Superior temporal gyrus (tissue), 1 donor: ENCODE measurements at regions not wholly inside any gene's neighbourhood (a gene's known extent, or its start where the extent isn't known, plus 50 kb on each side); places are given as distances from the start of the nearest gene placed in this dataset.
"Not testable (repeated sequence)": the region's sequence is repeated elsewhere in the genome, so short reads cannot be mapped to it uniquely, and the experiment has no call there.

Experiments
- DNase-seq: peaks from one replicate; pipeline ENCODE4 v3.0.0-alpha.2; 2016; ENCODE audit errors: extremely low spot score

DNA sequence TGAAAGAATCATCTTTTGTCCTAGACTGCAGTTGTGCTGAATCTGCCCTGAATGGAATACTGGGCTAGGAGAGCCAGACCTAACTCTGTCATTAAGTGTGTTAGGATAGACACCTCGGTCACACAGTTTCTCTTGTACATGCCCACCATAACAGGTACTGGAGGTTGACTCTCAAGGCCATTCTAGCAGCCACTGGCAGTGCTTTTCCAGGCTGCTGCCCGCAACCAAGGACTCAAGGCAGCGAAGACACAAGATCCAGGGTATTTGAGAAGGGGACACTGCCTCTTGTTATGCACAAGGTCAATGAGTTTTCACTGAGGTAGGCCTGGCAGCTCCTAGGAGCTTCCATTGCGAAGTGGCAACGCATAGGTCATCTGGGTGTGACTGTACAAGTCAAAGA is 70.6 kb upstream of the ZNF746 start:
- DNase-seq: no peak

DNA sequence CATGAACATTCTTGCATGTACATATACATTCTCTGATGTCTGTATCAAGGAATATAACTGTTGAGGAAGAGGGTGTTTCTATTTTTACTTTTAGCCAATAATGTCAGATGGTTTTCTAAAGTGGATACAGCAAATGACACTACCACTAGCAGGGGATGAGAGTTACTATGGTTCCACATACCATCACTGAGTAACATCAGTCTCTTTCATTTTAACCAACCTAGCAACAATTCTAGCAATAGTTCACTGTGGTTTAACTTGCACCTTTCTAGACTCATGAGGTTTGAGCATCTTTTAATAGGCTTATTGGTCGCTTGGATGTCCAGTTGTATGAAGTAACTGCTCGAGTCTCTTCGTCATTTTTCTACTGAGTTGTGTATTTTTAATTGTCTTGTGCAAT is 68.5 kb upstream of the ZNF746 start:
- DNase-seq: no peak

DNA sequence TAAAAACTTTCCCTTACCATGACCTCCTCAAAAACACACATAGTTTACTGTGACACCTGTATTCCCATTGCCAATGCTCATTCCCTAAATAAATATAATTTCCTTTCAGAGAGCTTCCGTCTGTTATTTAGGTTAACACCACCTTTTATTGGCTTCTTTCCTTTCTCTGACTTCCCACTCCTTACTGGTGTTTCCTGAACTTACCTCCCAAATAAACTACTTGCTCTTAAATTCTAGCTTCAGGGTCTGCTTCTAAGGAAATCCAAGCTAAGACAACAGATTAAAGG is 67.4 kb upstream of the ZNF746 start:
- no peak for DNase-seq

DNA sequence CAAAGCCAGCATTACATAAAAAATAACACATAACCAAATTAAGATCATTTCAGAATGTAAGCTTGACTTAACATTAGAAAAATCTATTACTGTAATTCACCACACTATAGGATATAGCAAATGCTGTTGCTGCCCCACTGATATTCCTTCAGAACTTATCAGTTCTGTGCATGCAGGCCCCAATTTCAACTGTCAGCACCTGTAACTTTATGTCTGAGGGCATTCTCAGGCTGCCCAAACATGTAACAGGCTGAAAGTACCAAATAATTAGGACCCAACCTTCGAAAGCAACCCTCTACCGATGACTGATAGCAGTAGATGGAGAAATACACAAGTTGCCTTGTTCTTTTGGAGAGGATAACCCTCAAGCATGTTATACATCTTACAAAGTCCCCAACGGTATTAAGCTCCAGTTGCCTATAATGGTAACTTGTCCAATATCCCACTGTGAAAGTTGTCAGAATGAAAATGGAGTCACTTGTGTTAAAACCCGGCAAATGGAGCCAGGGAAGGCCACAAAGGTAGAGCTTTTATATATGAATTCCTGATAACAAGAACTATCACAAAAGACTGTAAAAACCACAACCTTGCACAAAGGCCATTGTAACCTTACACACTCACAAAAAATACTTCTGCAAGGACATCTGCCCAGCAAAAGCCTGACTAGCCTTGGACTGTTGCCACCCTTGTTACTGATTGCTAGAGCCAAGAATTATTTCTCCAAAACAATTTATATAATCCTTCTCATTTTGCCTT is 66.9 kb upstream of the ZNF746 start:
- no peak for DNase-seq

DNA sequence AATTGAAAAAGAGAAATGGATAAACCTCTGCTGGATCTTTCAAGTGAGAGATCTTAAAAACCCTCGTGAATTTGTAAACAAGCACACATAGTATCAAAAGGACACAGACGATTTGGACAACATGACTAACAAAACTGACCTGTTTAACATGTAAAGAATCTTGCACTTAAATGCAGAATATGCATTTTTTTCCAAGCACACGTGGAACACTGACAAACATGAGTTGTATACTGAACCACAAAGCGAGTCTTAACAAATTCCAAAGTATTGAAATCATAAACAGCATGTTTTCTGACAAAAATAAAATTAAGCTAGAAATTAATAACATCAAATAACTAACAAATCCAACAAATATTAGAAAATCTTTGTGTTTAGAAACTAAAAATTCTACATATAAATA is 65.0 kb upstream of the ZNF746 start:
- no peak for DNase-seq

DNA sequence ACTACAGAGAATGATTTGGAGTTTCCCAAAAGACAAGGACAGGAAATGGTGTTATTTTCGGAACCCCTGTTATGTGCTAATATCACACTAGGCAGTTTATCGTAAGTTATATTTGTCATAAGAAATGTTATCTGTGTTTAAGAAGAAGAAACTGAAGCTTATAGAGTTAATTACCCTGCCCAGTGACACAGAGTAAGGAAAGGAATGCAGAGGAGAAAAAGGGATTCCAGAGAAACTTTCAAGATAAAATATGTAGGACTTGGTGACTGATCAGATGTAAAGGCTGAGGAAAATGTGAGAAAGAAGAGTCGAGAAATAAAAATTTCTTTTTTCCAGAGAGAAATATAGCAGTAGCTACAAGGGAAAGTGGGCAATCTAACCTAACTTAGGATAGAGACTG is 63.5 kb upstream of the ZNF746 start:
- no peak for DNase-seq

DNA sequence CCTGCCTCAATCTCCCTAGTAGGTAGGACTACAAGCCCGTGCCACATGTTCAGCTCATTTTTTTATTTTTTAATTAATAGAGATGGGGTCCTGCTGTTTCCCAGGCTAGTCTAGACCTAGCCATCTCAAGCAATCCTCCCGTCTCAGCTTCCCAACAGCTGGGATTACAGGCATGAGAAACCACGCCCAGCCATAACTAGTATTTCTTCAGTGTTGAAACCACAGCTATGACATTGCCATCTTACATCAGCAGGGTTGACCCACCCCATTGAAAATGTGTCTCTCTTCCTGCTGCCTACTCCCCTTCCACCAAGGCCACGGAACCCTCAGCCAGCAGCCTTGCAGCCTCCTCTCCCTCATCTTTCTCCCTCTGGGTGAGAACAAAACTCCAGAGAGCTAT is 62.1 kb upstream of the ZNF746 start:
- no peak for DNase-seq

DNA sequence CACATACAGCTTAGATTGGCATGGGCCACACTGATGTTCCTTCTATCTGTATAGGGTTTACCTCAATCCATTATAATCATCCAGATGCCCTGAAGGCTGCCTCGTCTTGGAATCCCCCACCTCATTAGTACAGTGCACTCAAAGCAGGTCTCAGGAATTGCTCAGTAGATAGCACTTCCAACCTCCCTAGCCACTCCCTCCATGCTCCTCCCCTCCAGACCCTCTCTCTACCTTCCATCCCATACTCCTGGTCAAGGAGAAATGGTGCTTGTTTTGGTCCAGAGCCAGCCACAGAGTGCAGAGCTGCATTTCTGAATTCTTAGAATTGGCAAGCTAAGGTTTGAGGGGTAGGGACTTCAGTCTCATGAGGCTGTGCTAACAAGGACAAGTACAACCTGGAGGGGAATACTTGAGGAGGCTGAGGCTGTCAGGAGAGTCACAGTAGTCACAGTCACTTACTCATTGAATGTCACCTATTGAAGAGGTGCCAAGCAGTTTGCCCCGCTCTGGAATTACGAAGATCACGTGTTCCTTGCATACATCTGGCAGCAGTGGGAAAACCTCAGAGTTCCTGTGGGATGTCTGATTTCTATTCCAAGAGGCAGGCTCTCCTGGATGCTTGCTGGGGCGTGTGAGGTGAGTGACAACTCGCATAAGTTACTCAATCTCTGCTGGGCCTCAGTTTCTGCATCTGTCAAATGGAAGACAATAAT is 60.7 kb upstream of the ZNF746 start:
- DNase-seq: no peak

DNA sequence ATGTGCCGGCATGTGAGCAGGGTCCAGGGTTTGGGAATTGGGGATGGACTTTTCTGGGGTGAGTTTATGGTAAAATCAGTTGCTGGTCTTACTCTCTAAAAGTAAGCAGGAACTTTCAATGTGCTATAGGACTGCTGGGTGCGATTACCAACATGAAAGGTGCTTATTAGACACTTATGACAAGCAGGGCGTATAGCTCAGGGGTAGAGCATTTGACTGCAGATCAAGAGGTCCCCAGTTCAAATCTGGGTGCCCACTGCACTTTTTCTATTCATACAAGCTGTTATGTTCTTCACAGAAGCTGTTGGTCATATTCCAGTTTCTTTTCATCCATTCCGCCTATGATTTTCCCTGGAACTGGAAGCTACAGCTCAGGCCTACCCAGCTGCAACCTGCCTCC is 58.9 kb upstream of the ZNF746 start:
- DNase-seq: not testable (repeated sequence)

DNA sequence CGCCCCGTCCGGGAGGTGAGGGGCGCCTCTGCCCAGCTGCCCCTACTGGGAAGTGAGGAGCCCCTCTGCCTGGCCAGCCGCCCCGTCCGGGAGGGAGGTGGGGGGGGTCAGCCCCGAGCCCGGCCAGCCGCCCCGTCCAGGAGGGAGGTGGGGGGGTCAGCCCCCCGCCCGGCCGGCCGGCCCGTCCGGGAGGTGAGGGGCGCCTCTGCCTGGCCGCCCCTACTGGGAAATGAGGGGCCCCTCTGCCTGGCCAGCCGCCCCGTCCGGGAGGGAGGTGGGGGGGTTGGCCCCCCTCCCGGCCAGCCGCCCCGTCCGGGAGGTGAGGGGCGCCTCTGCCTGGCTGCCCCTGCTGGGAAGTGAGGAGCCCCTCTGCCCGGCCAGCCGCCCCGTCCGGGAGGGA is 57.2 kb upstream of the ZNF746 start:
- not testable (repeated sequence) for DNase-seq

DNA sequence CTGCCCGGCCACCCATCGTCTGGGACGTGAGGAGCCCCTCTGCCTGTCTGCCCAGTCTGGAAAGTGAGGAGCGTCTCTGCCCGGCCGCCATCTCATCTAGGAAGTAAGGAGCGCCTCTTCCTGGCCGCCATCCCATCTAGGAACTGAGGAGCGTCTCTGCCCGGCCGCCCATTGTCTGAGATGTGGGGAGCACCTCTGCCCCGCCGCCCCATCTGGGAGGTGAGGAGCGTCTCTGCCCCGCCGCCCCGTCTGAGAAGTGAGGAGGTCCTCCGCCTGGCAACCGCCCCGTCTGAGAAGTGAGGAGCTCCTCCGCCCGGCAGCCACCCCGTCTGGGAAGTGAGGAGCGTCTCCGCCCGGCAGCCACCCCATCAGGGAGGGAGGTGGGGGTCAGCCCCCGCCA is 56.4 kb upstream of the ZNF746 start:
- DNase-seq: not testable (repeated sequence)

DNA sequence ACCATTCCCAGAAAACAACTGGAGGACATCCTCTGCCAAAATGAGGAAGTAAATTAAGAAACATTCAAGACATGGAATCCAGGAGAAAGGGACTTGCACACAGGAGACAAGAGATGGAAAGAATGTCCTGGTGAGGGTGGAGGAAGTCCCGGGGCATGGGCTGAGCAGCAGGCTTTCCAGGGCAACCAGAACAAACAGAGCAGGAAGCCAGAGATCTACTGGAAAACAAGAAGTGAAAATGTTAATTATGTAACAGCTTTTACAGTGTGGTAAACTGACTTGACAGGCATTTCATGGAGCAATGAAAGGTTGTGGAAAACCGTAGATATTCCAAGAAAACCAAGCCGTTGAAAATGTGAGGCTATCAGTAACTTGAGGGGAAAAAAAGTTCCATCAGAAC is 55.2 kb upstream of the ZNF746 start:
- peak; percentile 1 for DNase-seq
